Midbrain (tissue), 1 donor: ENCODE measurements at regions not wholly inside any gene's neighbourhood (a gene's known extent, or its start where the extent isn't known, plus 50 kb on each side); places are given as distances from the start of the nearest gene placed in this dataset.
A peak's percentile ranks its signal among the peaks of the same experiment; 100 is the strongest.

Source experiments
- DNase-seq: peaks from one replicate; lab custom pipeline; 2025; lab: John Stamatoyannopoulos, UW

GRCh38 chr20:39310363-39310995 lies 348.3 kb downstream of the DHX35 start:
- DNase-seq: no peak

DNA sequence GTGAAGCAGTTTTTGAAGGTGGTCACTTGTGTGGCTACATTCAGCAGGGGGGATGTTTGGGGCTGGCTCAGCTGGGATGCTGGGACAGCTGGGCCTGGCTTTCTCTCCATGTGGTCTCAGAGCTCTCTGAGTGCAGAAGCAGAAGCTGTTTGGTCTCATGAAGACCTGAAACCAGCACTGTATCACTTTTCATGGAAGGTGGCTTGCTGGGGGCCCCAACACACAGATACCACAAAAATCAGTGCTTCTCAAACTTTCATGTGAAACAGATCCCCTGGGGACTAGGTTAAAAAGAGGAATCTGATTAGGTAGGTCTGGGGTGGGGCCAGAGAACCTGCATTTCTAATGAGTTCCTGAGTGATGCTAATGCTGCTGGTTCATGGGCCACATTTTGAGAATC lies 347.3 kb downstream of the DHX35 start:
- no peak for DNase-seq

GRCh38 chr20:39302312-39302711 lies 340.2 kb downstream of the DHX35 start:
- DNase-seq: no peak

DNA sequence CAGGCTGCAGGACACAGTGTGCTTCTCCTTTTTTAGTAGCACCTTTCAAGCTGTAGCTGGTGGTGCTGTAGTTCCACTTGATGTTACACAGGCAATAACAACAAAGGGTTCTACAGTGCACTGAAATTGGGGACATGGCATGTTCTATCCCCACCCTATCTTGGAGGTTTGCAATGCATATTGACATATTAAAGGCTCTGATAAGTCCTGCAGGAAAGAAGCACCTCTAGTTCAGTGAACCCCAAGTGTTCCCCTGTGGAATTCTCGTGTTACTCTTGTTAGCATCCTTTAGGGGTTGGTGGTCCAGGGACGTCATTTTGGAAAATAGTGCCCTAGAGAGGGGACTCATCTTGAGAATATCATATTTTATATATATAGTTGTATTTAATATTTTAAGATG lies 337.6 kb downstream of the DHX35 start:
- DNase-seq: no peak

DNA sequence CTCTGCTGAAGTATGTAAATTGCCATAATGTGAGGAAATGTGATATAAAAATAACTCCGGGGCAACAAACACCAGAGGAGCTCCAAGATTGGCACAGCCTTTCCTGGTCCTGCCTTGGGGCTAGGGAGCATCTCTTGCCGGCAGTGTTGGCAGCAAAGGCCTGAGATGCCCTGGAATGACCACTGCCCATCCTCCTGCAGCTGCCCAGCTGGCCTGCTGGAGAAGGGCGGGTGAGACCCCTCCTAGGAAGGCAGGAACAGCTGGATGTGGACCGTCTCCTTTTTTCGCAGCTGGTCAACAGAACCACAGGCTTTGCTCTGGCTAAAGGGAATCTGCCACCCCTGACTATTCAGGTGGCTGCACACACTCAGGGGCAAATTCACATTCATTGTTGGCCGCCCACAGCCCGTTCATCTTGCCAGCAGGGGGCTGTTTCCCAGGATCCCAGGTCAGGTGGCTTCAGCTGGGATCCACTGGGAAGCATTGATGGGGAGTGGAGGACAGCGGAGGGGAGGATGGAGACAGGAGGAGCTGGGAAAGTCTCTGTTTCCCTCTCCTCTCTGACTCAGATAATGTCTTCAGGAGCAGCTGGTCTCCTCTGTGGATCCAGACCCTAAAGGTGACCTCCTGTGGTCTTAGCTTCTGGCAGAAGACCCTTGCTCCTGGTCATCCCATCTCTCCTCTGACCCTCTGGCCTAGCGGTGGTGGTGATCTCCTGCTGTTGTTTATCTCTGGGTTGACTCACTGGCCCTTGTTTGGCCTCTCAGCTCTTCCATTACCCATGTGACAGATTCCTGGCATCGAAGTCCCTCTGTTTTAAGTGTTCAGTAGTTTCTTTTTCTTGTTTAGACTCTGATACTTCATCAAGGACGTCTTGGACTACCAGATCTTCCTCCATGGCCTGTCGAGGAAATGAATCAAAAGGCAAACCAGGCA lies 336.7 kb downstream of the DHX35 start:
- no peak for DNase-seq

GRCh38 chr20:39298121-39298520 lies 336.0 kb downstream of the DHX35 start:
- DNase-seq: peak; percentile 47

DNA sequence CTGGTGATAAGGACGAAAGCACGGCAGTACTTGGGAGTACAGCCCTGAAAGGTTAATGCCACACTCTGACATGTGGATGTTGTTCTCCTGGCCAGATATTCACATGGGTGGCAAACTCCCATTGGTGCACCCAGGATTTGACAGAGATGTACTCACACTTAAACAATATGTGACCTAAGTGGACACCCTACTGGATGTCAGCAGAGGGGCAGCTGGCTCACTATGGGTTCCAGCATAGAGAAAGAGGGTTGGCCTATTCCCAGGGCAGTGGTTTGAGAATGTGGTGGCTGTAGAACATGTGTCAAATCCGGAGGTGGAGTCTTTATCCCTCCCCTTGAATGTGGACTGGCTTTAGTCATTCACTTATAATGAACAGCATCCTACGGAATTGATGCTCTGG lies 333.2 kb downstream of the DHX35 start:
- DNase-seq: no peak

- no peak for DNase-seq
These were observed 332.1 kb downstream of the DHX35 start for GRCh38 chr20:39294137-39294725.

DNA sequence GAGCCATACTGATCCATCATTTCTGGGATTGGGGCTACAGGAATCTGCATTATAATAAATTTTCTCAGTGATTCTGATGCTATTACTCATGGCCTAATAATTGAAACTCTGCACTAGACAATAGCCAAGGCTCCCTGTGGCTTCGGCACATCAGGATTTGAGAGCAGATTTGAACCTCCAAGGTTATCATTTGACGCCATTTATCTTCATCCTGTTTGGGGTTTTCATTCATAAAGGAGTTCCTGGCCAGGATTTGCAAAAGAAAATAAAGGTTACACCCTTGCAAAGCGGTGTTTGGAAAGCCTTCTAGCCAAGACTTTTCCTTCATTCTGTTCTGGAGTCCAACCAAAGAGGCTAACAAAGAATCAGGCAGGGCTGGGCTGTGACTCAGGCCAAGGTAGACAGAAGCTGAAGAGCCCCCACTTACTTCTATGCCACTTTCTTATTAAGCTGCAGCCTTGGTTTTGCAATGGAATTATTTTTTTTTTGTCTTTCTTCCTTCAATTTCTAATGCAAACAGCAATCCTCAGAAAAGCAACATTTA lies 330.1 kb downstream of the DHX35 start:
- DNase-seq: no peak

- no peak for DNase-seq
These were observed 329.2 kb downstream of the DHX35 start for GRCh38 chr20:39291301-39291700.

- DNase-seq: no peak
These were observed 328.4 kb downstream of the DHX35 start for GRCh38 chr20:39290575-39290974.

GRCh38 chr20:39289831-39290230 lies 327.7 kb downstream of the DHX35 start:
- no peak for DNase-seq

- no peak for DNase-seq
These were observed 327.2 kb downstream of the DHX35 start for GRCh38 chr20:39289316-39289715.

- no peak for DNase-seq
These were observed 321.3 kb downstream of the DHX35 start for GRCh38 chr20:39283464-39283863.

- DNase-seq: no peak
These were observed 320.5 kb downstream of the DHX35 start for GRCh38 chr20:39282619-39283092.

- DNase-seq: no peak
These were observed 318.7 kb downstream of the DHX35 start for GRCh38 chr20:39280875-39281274.

GRCh38 chr20:39278230-39278788 lies 316.2 kb downstream of the DHX35 start:
- DNase-seq: no peak

- no peak for DNase-seq
These were observed 315.0 kb downstream of the DHX35 start for GRCh38 chr20:39277185-39277584.

- no peak for DNase-seq
These were observed 308.9 kb downstream of the DHX35 start for GRCh38 chr20:39270837-39271604.

- DNase-seq: no peak
These were observed 307.5 kb downstream of the DHX35 start for GRCh38 chr20:39269493-39270217.

GRCh38 chr20:39268981-39269461 lies 306.9 kb downstream of the DHX35 start:
- DNase-seq: peak; percentile 45
